ENCODE measurements at regions not wholly inside any gene's neighbourhood (a gene's known extent, or its start where the extent isn't known, plus 50 kb on each side); places are given as distances from the start of the nearest gene placed in this dataset.

DNA sequence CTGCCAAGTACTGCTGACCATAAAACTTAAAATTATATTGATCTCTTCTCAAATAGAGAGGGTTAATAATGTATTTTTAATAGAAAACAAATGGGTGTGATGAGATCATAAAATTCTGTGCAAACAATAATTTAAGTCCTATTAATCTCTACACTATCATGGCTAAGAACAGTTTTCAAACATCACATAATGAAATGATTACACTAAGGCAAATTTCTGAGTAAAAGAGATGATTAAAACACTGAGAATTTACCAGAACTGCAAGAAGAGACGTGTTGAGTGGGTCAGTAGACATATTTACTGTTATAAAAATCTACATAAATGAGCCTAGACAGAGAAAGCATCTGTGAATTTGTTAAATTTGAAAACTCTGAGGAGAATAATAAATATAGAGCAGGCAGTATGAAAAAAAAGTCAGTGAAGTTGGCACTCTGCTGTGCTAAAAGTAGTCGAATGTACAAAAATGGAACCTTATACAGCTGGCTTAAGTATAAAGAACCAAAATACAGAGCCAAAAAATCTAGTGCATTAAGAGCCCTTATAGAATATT, 302.6 kb upstream of the MANEA start:
- TF ChIP-seq, protein P1, sequence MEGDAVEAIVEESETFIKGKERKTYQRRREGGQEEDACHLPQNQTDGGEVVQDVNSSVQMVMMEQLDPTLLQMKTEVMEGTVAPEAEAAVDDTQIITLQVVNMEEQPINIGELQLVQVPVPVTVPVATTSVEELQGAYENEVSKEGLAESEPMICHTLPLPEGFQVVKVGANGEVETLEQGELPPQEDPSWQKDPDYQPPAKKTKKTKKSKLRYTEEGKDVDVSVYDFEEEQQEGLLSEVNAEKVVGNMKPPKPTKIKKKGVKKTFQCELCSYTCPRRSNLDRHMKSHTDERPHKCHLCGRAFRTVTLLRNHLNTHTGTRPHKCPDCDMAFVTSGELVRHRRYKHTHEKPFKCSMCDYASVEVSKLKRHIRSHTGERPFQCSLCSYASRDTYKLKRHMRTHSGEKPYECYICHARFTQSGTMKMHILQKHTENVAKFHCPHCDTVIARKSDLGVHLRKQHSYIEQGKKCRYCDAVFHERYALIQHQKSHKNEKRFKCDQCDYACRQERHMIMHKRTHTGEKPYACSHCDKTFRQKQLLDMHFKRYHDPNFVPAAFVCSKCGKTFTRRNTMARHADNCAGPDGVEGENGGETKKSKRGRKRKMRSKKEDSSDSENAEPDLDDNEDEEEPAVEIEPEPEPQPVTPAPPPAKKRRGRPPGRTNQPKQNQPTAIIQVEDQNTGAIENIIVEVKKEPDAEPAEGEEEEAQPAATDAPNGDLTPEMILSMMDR (IDR thresholded peaks at IDR 0.05; ENCODE audit: insufficient read depth, low read length): no peak
- TF ChIP-seq POLR2AphosphoS5 (IDR thresholded peaks at IDR 0.05; ENCODE audit: low read depth): no peak
- TF ChIP-seq, protein P2, sequence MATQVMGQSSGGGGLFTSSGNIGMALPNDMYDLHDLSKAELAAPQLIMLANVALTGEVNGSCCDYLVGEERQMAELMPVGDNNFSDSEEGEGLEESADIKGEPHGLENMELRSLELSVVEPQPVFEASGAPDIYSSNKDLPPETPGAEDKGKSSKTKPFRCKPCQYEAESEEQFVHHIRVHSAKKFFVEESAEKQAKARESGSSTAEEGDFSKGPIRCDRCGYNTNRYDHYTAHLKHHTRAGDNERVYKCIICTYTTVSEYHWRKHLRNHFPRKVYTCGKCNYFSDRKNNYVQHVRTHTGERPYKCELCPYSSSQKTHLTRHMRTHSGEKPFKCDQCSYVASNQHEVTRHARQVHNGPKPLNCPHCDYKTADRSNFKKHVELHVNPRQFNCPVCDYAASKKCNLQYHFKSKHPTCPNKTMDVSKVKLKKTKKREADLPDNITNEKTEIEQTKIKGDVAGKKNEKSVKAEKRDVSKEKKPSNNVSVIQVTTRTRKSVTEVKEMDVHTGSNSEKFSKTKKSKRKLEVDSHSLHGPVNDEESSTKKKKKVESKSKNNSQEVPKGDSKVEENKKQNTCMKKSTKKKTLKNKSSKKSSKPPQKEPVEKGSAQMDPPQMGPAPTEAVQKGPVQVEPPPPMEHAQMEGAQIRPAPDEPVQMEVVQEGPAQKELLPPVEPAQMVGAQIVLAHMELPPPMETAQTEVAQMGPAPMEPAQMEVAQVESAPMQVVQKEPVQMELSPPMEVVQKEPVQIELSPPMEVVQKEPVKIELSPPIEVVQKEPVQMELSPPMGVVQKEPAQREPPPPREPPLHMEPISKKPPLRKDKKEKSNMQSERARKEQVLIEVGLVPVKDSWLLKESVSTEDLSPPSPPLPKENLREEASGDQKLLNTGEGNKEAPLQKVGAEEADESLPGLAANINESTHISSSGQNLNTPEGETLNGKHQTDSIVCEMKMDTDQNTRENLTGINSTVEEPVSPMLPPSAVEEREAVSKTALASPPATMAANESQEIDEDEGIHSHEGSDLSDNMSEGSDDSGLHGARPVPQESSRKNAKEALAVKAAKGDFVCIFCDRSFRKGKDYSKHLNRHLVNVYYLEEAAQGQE (IDR thresholded peaks at IDR 0.05; ENCODE audit: insufficient replicate concordance, low read depth): no peak
